ENCODE measurements at regions not wholly inside any gene's neighbourhood (a gene's known extent, or its start where the extent isn't known, plus 50 kb on each side); places are given as distances from the start of the nearest gene placed in this dataset.

GRCh38 chr5:33291216-33292000, 149.4 kb upstream of the TARS1 start:
- TF ChIP-seq EZH2phosphoT487 (IDR thresholded peaks at IDR 0.05; ENCODE audit: low read length), result no peak
- no peak for TF ChIP-seq EZH2 (optimal IDR thresholded peaks at IDR 0.05; ENCODE audit: low read depth, low read length)
- TF ChIP-seq CTCF (IDR thresholded peaks at IDR 0.05; ENCODE audit: low read length), result no peak
- no peaks in the 10 kb centered on the region for H3K36me3 ChIP-seq (replicated peaks; ENCODE audit: insufficient read depth, low read length)

DNA sequence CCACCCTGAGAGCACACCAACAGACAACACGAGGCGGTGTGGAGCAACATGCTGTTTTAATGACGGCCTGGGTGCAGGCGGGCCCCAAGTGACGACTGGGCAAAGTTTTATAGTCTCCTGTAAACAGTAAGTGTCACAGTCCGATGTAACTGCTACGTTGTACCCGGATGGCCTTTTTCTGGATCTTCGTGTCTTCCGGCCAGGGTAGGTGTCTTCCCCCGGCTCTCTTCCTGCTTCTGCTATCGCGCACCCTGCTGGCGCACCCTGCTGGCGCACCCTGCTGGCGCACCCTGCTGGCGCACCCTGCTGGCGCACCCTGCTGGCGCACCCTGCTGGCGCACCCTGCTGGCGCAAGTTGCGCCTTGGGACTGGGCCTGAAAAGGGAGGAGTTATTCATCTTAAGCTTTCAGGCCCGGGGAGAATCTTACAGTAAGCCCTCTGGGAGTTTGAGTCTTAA, 143.0 kb upstream of the TARS1 start:
- no peaks in the 10 kb centered on the region for H3K9me2 ChIP-seq (replicated peaks; ENCODE audit: insufficient read depth, low read length)
- H3K27ac ChIP-seq (ENCODE audit: low read length), result no peak overlapping the region
- H4K20me1 ChIP-seq (ENCODE audit: insufficient read depth, low read length), result no peaks in the 10 kb centered on the region
- TF ChIP-seq CTCF (IDR thresholded peaks at IDR 0.05; ENCODE audit: low read length) (peak; percentile 43), EZH2phosphoT487 (IDR thresholded peaks at IDR 0.05; ENCODE audit: low read length) (no peak), EZH2 (optimal IDR thresholded peaks at IDR 0.05; ENCODE audit: low read depth, low read length) (no peak)
- H3K9ac ChIP-seq (ENCODE audit: low read length), result no peak overlapping the region
- H3K4me2 ChIP-seq (ENCODE audit: low read depth, low read length), result no peak overlapping the region
- no peaks in the 10 kb centered on the region for H3K36me3 ChIP-seq (replicated peaks; ENCODE audit: insufficient read depth, low read length)
- no peak overlapping the region for H2AFZ ChIP-seq (ENCODE audit: low read length)
- DNase-seq, result no peak
- H3K9me3 ChIP-seq (replicated peaks; ENCODE audit: insufficient read depth, low read length), result no peaks in the 10 kb centered on the region
- no peaks in the 10 kb centered on the region for H3K79me2 ChIP-seq (ENCODE audit: low read length)
- no peak overlapping the region for H3K4me3 ChIP-seq (ENCODE audit: low read length)
- H3F3A ChIP-seq (ENCODE audit: insufficient read depth, low read length), result no peaks in the 10 kb centered on the region
- H3K27me3 ChIP-seq (replicated peaks; ENCODE audit: insufficient read depth, low read length), result no peaks in the 10 kb centered on the region
- H3K4me1 ChIP-seq (ENCODE audit: low read length), result peaks cover 7% of the 10 kb centered on the region; the same call in 1 of the 2 replicates

More at GRCh38 chr5:33291216-33292000, 149.4 kb upstream of the TARS1 start:
- Histone ChIP-seq H3K9me3 (replicated peaks; ENCODE audit: insufficient read depth, low read length) (no peaks in the 10 kb centered on the region), H3K4me2 (ENCODE audit: low read depth, low read length) (no peak overlapping the region), H3K27me3 (replicated peaks; ENCODE audit: insufficient read depth, low read length) (no peaks in the 10 kb centered on the region), H4K20me1 (ENCODE audit: insufficient read depth, low read length) (no peaks in the 10 kb centered on the region), H3F3A (ENCODE audit: insufficient read depth, low read length) (no peaks in the 10 kb centered on the region), H3K79me2 (ENCODE audit: low read length) (no peaks in the 10 kb centered on the region), H3K4me1 (ENCODE audit: low read length) (no peaks in the 10 kb centered on the region), H2AFZ (ENCODE audit: low read length) (no peak overlapping the region), H3K9me2 (replicated peaks; ENCODE audit: insufficient read depth, low read length) (no peaks in the 10 kb centered on the region), H3K9ac (ENCODE audit: low read length) (no peak overlapping the region), H3K27ac (ENCODE audit: low read length) (no peak overlapping the region), H3K4me3 (ENCODE audit: low read length) (no peak overlapping the region)
- no peak for DNase-seq

GRCh38 chr5:33299621-33300208, 141.1 kb upstream of the TARS1 start:
- Histone ChIP-seq H3K27me3 (replicated peaks; ENCODE audit: insufficient read depth, low read length) (no peaks in the 10 kb centered on the region), H2AFZ (ENCODE audit: low read length) (0 out of 2 replicates have a peak overlapping the region, but pooled peaks have one; percentile 7), H3K9me2 (replicated peaks; ENCODE audit: insufficient read depth, low read length) (no peaks in the 10 kb centered on the region), H3K4me1 (ENCODE audit: low read length) (peaks cover 7% of the 10 kb centered on the region; the same call in 1 of the 2 replicates), H3K9me3 (replicated peaks; ENCODE audit: insufficient read depth, low read length) (no peaks in the 10 kb centered on the region), H3K4me3 (ENCODE audit: low read length) (no peak overlapping the region), H3K36me3 (replicated peaks; ENCODE audit: insufficient read depth, low read length) (no peaks in the 10 kb centered on the region), H3K79me2 (ENCODE audit: low read length) (no peaks in the 10 kb centered on the region), H3K4me2 (ENCODE audit: low read depth, low read length) (peak overlapping the region; percentile 28; the same call in 1 of the 2 replicates), H3K9ac (ENCODE audit: low read length) (no peak overlapping the region), H3F3A (ENCODE audit: insufficient read depth, low read length) (no peaks in the 10 kb centered on the region), H4K20me1 (ENCODE audit: insufficient read depth, low read length) (no peaks in the 10 kb centered on the region), H3K27ac (ENCODE audit: low read length) (no peak overlapping the region)
- DNase-seq, result peak; percentile 45
- TF ChIP-seq EZH2 (optimal IDR thresholded peaks at IDR 0.05; ENCODE audit: low read depth, low read length), result no peak
- TF ChIP-seq EZH2phosphoT487 (IDR thresholded peaks at IDR 0.05; ENCODE audit: low read length), result no peak
- TF ChIP-seq CTCF (IDR thresholded peaks at IDR 0.05; ENCODE audit: low read length), result peak; percentile 52
